Peyer's patch (tissue), 4 donors: ENCODE measurements at regions not wholly inside any gene's neighbourhood (a gene's known extent, or its start where the extent isn't known, plus 50 kb on each side); places are given as distances from the start of the nearest gene placed in this dataset.

Source experiments
- POLR2A ChIP-seq, 2 donors: fragments of 450-650 bp; IDR thresholded peaks; one replicate each; pipeline ENCODE4 v1.5.1; 2017; ENCODE audit warnings: antibody characterized with exemption in 2 of 2, mild to moderate bottlenecking in 2 of 2, moderate library complexity in 2 of 2
- TF ChIP-seq, protein P1 (sequence below), 6 experiments: fragments of 450-650 bp in 4 of 6; fragments of 200-600 bp in 2 of 6; sonication (generic) in 1 of 6; IDR thresholded peaks; one replicate each; pipeline ENCODE4 v1.5.1; 2017 to 2019; ENCODE audit warnings: antibody characterized with exemption in 6 of 6, mild to moderate bottlenecking in 3 of 6, moderate library complexity in 1 of 6

DNA sequence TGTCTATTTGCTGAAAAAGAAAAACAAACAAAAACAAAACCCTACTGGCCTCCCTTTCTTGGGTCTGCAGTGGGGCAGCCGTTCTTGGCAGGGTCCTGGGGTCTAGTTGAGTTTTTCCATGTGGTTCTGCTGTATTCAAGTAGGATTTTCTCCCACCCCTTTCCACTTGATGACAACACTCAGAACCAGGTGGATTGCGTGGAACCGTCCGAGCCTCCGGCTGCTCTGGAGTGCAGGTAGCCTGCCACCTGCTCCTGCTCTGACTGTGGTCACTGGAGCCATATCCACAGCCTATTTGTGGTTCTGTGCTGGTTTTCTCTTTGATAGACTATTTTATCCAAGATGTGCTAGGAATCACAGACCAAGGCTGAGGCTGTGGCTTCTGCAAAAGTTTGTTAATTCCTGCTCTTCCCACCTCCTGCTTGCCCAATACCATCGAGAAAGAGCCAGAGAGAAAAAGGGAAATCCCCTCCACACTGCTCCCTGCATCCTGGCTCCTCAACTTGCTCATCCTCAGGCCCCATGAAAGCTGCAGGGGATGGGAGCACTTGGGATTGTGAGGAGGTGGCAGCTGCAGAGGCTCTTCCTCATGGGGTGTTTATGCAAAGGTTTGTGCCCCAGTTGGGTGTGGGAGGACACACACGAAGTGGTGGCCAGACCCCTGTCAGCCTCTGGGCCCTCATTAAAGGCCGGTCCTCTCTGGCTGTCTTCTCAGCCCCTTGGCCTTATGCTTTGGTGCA, 377.8 kb upstream of the TNRC6C start:
- TF ChIP-seq, protein P1, sequence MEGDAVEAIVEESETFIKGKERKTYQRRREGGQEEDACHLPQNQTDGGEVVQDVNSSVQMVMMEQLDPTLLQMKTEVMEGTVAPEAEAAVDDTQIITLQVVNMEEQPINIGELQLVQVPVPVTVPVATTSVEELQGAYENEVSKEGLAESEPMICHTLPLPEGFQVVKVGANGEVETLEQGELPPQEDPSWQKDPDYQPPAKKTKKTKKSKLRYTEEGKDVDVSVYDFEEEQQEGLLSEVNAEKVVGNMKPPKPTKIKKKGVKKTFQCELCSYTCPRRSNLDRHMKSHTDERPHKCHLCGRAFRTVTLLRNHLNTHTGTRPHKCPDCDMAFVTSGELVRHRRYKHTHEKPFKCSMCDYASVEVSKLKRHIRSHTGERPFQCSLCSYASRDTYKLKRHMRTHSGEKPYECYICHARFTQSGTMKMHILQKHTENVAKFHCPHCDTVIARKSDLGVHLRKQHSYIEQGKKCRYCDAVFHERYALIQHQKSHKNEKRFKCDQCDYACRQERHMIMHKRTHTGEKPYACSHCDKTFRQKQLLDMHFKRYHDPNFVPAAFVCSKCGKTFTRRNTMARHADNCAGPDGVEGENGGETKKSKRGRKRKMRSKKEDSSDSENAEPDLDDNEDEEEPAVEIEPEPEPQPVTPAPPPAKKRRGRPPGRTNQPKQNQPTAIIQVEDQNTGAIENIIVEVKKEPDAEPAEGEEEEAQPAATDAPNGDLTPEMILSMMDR (IDR thresholded peaks at IDR 0.05), result no peak
- no peak for TF ChIP-seq POLR2A (IDR thresholded peaks at IDR 0.05)
